Karpas-422 (cell line): ENCODE measurements at regions not wholly inside any gene's neighbourhood (a gene's known extent, or its start where the extent isn't known, plus 50 kb on each side); places are given as distances from the start of the nearest gene placed in this dataset.

Experiments used
- DNase-seq: peaks from one replicate; pipeline ENCODE4 v3.0.0-alpha.2; 2015
- H2AFZ ChIP-seq: fragments of 200-600 bp; sonication (generic); 2 replicates; pipeline ENCODE4 v1.6.1; 2014; ENCODE audit warnings: antibody characterized with exemption, low read length, mixed read lengths
- H3K27ac ChIP-seq: fragments of 200-600 bp; sonication (generic); 2 replicates; pipeline ENCODE4 v1.5.1; 2014; ENCODE audit warnings: mild to moderate bottlenecking, low read length, moderate library complexity
- H3K27me3 ChIP-seq: fragments of 200-600 bp; sonication (generic); 2 replicates; pipeline ENCODE4 v1.6.1; 2014; ENCODE audit warnings: low read length, mixed read lengths
- H3K36me3 ChIP-seq: fragments of 200-600 bp; sonication (generic); 2 replicates; pipeline ENCODE4 v1.6.1; 2014; ENCODE audit warnings: low read length, mixed read lengths; ENCODE audit not compliant: insufficient read depth
- H3K4me1 ChIP-seq: fragments of 200-600 bp; sonication (generic); 2 replicates; pipeline ENCODE4 v1.6.1; 2014; ENCODE audit warnings: mild to moderate bottlenecking, low read length, mixed read lengths
- H3K4me2 ChIP-seq: fragments of 200-600 bp; sonication (generic); 2 replicates; pipeline ENCODE4 v1.6.1; 2014; ENCODE audit warnings: low read length, low read depth, mild to moderate bottlenecking; ENCODE audit not compliant: poor library complexity, severe bottlenecking
- H3K4me3 ChIP-seq: fragments of 200-600 bp; sonication (generic); 2 replicates; pipeline ENCODE4 v1.5.1; 2014; ENCODE audit warnings: mild to moderate bottlenecking, antibody characterized with exemption, low read length, mixed read lengths
- H3K79me2 ChIP-seq: fragments of 200-600 bp; sonication (generic); 2 replicates; pipeline ENCODE4 v1.6.1; 2014; ENCODE audit warnings: mild to moderate bottlenecking, low read length, mixed read lengths
- H3K9ac ChIP-seq: fragments of 200-600 bp; sonication (generic); 2 replicates; pipeline ENCODE4 v1.6.0; 2014; ENCODE audit warnings: low read length
- H3K9me2 ChIP-seq: fragments of 200-600 bp; sonication (generic), shearing (Covaris generic); replicated peaks from 2 replicates; pipeline ENCODE4 v1.6.0; 2014; ENCODE audit warnings: mild to moderate bottlenecking, low read length, moderate library complexity; ENCODE audit not compliant: insufficient read depth
- H3K9me3 ChIP-seq: fragments of 300-700, 200-600 bp; sonication (generic); 2 replicates; pipeline ENCODE4 v1.6.1; 2014; ENCODE audit warnings: low read length, mixed read lengths
- H4K20me1 ChIP-seq: fragments of 200-600 bp; sonication (generic); 2 replicates; pipeline ENCODE4 v1.6.1; 2014; ENCODE audit warnings: mild to moderate bottlenecking, antibody characterized with exemption, low read length, low read depth; ENCODE audit not compliant: insufficient read depth

GRCh38 chr1:188930382-188930781 lies 1547.3 kb downstream of the BRINP3 start:
- no peaks in the 10 kb centered on the region for H3K36me3 ChIP-seq
- DNase-seq = no peak
- H3K79me2 ChIP-seq = no peaks in the 10 kb centered on the region
- H3K4me1 ChIP-seq = no peaks in the 10 kb centered on the region
- H4K20me1 ChIP-seq = no peaks in the 10 kb centered on the region
- H2AFZ ChIP-seq = no peak overlapping the region
- H3K27me3 ChIP-seq = no peaks in the 10 kb centered on the region
- no peak overlapping the region for H3K4me2 ChIP-seq
- H3K9me3 ChIP-seq = peaks cover 23% of the 10 kb centered on the region
- H3K9ac ChIP-seq = no peak overlapping the region
- H3K4me3 ChIP-seq = no peak overlapping the region
- H3K9me2 ChIP-seq = no peaks in the 10 kb centered on the region
- no peak overlapping the region for H3K27ac ChIP-seq

GRCh38 chr1:188931506-188931905 lies 1546.2 kb downstream of the BRINP3 start:
- no peak overlapping the region for H3K4me3 ChIP-seq
- no peak overlapping the region for H3K4me2 ChIP-seq
- no peak for DNase-seq
- H3K9ac ChIP-seq = no peak overlapping the region
- no peaks in the 10 kb centered on the region for H3K4me1 ChIP-seq
- no peaks in the 10 kb centered on the region for H3K9me2 ChIP-seq
- H2AFZ ChIP-seq = no peak overlapping the region
- no peaks in the 10 kb centered on the region for H3K79me2 ChIP-seq
- peaks cover 24% of the 10 kb centered on the region for H3K9me3 ChIP-seq
- H3K27me3 ChIP-seq = no peaks in the 10 kb centered on the region
- no peaks in the 10 kb centered on the region for H4K20me1 ChIP-seq
- H3K36me3 ChIP-seq = no peaks in the 10 kb centered on the region
- H3K27ac ChIP-seq = no peak overlapping the region

GRCh38 chr1:188937965-188938551 lies 1539.6 kb downstream of the BRINP3 start:
- Histone ChIP-seq H3K9me3 (peaks cover 18% of the 10 kb centered on the region), H3K9me2 (no peaks in the 10 kb centered on the region), H4K20me1 (no peaks in the 10 kb centered on the region), H3K4me3 (no peak overlapping the region), H3K4me2 (no peak overlapping the region), H3K4me1 (no peaks in the 10 kb centered on the region), H3K36me3 (no peaks in the 10 kb centered on the region), H3K27ac (no peak overlapping the region), H3K9ac (no peak overlapping the region), H3K27me3 (no peaks in the 10 kb centered on the region), H2AFZ (no peak overlapping the region), H3K79me2 (no peaks in the 10 kb centered on the region)
- DNase-seq = no peak

- Histone ChIP-seq H3K79me2 (no peaks in the 10 kb centered on the region), H3K9me2 (no peaks in the 10 kb centered on the region), H3K9me3 (peaks cover 22% of the 10 kb centered on the region), H3K36me3 (no peaks in the 10 kb centered on the region), H3K27ac (no peak overlapping the region), H3K27me3 (no peaks in the 10 kb centered on the region), H3K4me3 (no peak overlapping the region), H4K20me1 (no peaks in the 10 kb centered on the region), H3K4me1 (no peaks in the 10 kb centered on the region), H2AFZ (no peak overlapping the region), H3K9ac (no peak overlapping the region), H3K4me2 (no peak overlapping the region)
- DNase-seq = no peak
These were observed 1535.7 kb downstream of the BRINP3 start for GRCh38 chr1:188941986-188942385.

- H3K79me2 ChIP-seq = no peaks in the 10 kb centered on the region
- H3K4me2 ChIP-seq = no peak overlapping the region
- DNase-seq = no peak
- no peaks in the 10 kb centered on the region for H3K36me3 ChIP-seq
- H3K4me3 ChIP-seq = no peak overlapping the region
- H3K27me3 ChIP-seq = no peaks in the 10 kb centered on the region
- no peaks in the 10 kb centered on the region for H3K9me2 ChIP-seq
- H2AFZ ChIP-seq = no peak overlapping the region
- H3K9me3 ChIP-seq = peaks cover 20% of the 10 kb centered on the region
- no peak overlapping the region for H3K9ac ChIP-seq
- no peaks in the 10 kb centered on the region for H4K20me1 ChIP-seq
- H3K4me1 ChIP-seq = no peaks in the 10 kb centered on the region
- no peak overlapping the region for H3K27ac ChIP-seq
These were observed 1528.0 kb downstream of the BRINP3 start for GRCh38 chr1:188949701-188950100.

GRCh38 chr1:188958461-188959115 lies 1519.1 kb downstream of the BRINP3 start:
- Histone ChIP-seq H2AFZ (no peak overlapping the region), H3K36me3 (no peaks in the 10 kb centered on the region), H3K4me2 (no peak overlapping the region), H4K20me1 (no peaks in the 10 kb centered on the region), H3K9ac (no peak overlapping the region), H3K4me3 (no peak overlapping the region), H3K9me2 (no peaks in the 10 kb centered on the region), H3K79me2 (no peaks in the 10 kb centered on the region), H3K9me3 (peaks cover 19% of the 10 kb centered on the region), H3K27me3 (no peaks in the 10 kb centered on the region), H3K4me1 (no peaks in the 10 kb centered on the region), H3K27ac (no peak overlapping the region)
- DNase-seq = no peak

- Histone ChIP-seq H3K79me2 (no peaks in the 10 kb centered on the region), H4K20me1 (no peaks in the 10 kb centered on the region), H3K4me2 (no peak overlapping the region), H3K27ac (no peak overlapping the region), H2AFZ (no peak overlapping the region), H3K27me3 (no peaks in the 10 kb centered on the region), H3K36me3 (no peaks in the 10 kb centered on the region), H3K4me3 (no peak overlapping the region), H3K9me2 (no peaks in the 10 kb centered on the region), H3K4me1 (no peaks in the 10 kb centered on the region), H3K9me3 (peaks cover 23% of the 10 kb centered on the region), H3K9ac (no peak overlapping the region)
- DNase-seq = no peak
These were observed 1490.8 kb downstream of the BRINP3 start for GRCh38 chr1:188986745-188987417.

- no peaks in the 10 kb centered on the region for H3K79me2 ChIP-seq
- H3K9ac ChIP-seq = no peak overlapping the region
- no peaks in the 10 kb centered on the region for H3K9me2 ChIP-seq
- no peaks in the 10 kb centered on the region for H3K27me3 ChIP-seq
- H3K9me3 ChIP-seq = peaks cover 27% of the 10 kb centered on the region
- no peaks in the 10 kb centered on the region for H3K4me1 ChIP-seq
- no peak overlapping the region for H3K27ac ChIP-seq
- no peaks in the 10 kb centered on the region for H3K36me3 ChIP-seq
- no peak for DNase-seq
- no peak overlapping the region for H3K4me2 ChIP-seq
- no peaks in the 10 kb centered on the region for H4K20me1 ChIP-seq
- H3K4me3 ChIP-seq = no peak overlapping the region
- no peak overlapping the region for H2AFZ ChIP-seq
These were observed 1489.1 kb downstream of the BRINP3 start for GRCh38 chr1:188988589-188988988.
